RWPE2 (cell line): ENCODE measurements at regions not wholly inside any gene's neighbourhood (a gene's known extent, or its start where the extent isn't known, plus 50 kb on each side); places are given as distances from the start of the nearest gene placed in this dataset.

Experiments used
- ATAC-seq: fragments of 200-7000 bp; cut with Tn5 transposase; 3 replicates; pipeline ENCODE4 v1.9.1; 2021; ENCODE audit warnings: low read depth
- DNase-seq: peaks from one replicate; pipeline ENCODE4 v3.0.0-alpha.2; 2020; ENCODE audit warnings: low spot score
- H3K27ac ChIP-seq: fragments of 450-650 bp; 2 replicates; pipeline ENCODE4 v1.5.1; 2017; ENCODE audit warnings: mild to moderate bottlenecking; ENCODE audit not compliant: poor library complexity, severe bottlenecking
- H3K27me3 ChIP-seq: fragments of 250-450 bp; sonication (Bioruptor Pico); 2 replicates; pipeline ENCODE4 v1.5.1; 2021; ENCODE audit warnings: mild to moderate bottlenecking, moderate library complexity; ENCODE audit not compliant: insufficient read depth, poor library complexity, severe bottlenecking
- H3K36me3 ChIP-seq: fragments of 250-450 bp; sonication (Bioruptor Pico); 2 replicates; pipeline ENCODE4 v1.5.1; 2020; ENCODE audit warnings: low read depth, mild to moderate bottlenecking, moderate library complexity
- H3K4me1 ChIP-seq: fragments of 250-450 bp; sonication (Bioruptor Pico); 2 replicates; pipeline ENCODE4 v1.5.1; 2021; ENCODE audit warnings: mild to moderate bottlenecking, moderate library complexity; ENCODE audit not compliant: insufficient read depth, poor library complexity, severe bottlenecking
- H3K4me3 ChIP-seq: fragments of 250-450 bp; sonication (Bioruptor Pico); 2 replicates; pipeline ENCODE4 v1.5.1; 2021; ENCODE audit warnings: mild to moderate bottlenecking, moderate library complexity; ENCODE audit not compliant: severe bottlenecking
- H3K9me3 ChIP-seq: fragments of 250-450 bp; sonication (Bioruptor Pico); 2 replicates; pipeline ENCODE4 v1.5.1; 2021; ENCODE audit warnings: mild to moderate bottlenecking, moderate library complexity; ENCODE audit not compliant: severe bottlenecking
- TF ChIP-seq, protein P1 (sequence below): fragments of 450-650 bp; IDR thresholded peaks from one replicate; pipeline ENCODE4 v1.5.1; 2017; ENCODE audit warnings: mild to moderate bottlenecking, moderate library complexity; ENCODE audit not compliant: poor library complexity, severe bottlenecking

DNA sequence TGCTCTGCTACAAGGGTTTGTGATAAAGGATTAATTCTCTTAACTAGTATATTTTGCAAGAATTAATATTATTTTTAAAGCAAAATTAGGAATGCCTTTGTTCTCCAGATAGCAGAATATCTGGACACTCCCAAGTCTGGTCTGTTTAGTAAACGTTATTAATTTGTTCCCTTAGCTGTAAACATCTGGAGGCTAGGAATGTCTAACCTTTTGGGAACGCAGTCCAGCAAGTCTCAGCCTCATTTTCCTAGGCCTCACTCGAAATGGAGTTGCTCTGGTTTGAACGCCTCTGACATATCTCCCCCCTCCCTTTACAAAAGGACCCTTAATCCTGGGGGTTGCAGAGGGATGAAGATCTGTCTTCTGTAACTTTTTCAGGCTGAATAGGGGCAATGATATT, 59.3 kb upstream of the WNT7A start:
- ATAC-seq (no peak), DNase-seq (no peak)
- Histone ChIP-seq H3K4me1 (no peaks in the 10 kb centered on the region), H3K27me3 (no peaks in the 10 kb centered on the region), H3K36me3 (no peaks in the 10 kb centered on the region), H3K4me3 (no peak overlapping the region), H3K9me3 (no peaks in the 10 kb centered on the region), H3K27ac (no peak overlapping the region)
- TF ChIP-seq, protein P1, sequence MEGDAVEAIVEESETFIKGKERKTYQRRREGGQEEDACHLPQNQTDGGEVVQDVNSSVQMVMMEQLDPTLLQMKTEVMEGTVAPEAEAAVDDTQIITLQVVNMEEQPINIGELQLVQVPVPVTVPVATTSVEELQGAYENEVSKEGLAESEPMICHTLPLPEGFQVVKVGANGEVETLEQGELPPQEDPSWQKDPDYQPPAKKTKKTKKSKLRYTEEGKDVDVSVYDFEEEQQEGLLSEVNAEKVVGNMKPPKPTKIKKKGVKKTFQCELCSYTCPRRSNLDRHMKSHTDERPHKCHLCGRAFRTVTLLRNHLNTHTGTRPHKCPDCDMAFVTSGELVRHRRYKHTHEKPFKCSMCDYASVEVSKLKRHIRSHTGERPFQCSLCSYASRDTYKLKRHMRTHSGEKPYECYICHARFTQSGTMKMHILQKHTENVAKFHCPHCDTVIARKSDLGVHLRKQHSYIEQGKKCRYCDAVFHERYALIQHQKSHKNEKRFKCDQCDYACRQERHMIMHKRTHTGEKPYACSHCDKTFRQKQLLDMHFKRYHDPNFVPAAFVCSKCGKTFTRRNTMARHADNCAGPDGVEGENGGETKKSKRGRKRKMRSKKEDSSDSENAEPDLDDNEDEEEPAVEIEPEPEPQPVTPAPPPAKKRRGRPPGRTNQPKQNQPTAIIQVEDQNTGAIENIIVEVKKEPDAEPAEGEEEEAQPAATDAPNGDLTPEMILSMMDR: no peak

DNA sequence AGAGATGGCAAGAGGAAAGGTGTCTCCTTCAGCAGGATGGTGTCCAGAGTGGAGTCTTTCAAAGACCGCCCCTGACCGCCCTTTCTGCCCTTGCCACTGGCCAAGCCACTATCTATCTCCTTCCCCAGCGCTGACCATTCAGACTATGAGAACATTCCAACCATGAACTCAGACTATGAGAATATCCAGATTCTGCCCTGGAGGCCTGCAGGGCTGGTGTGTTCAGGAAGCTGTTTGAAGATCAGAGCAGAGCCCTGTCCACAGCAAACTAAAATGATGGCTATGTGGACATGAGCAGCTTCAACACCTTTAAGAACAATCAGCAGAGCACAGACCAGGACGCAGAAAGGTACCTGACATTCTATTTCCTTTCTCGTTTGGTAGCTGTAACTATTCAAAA, 57.3 kb upstream of the WNT7A start:
- no peak for ATAC-seq
- Histone ChIP-seq H3K27me3 (peaks cover 5% of the 10 kb centered on the region), H3K4me1 (no peaks in the 10 kb centered on the region), H3K9me3 (no peaks in the 10 kb centered on the region), H3K36me3 (no peaks in the 10 kb centered on the region), H3K27ac (no peak overlapping the region), H3K4me3 (no peak overlapping the region)
- no peak for DNase-seq
- TF ChIP-seq, protein P1: no peak

DNA sequence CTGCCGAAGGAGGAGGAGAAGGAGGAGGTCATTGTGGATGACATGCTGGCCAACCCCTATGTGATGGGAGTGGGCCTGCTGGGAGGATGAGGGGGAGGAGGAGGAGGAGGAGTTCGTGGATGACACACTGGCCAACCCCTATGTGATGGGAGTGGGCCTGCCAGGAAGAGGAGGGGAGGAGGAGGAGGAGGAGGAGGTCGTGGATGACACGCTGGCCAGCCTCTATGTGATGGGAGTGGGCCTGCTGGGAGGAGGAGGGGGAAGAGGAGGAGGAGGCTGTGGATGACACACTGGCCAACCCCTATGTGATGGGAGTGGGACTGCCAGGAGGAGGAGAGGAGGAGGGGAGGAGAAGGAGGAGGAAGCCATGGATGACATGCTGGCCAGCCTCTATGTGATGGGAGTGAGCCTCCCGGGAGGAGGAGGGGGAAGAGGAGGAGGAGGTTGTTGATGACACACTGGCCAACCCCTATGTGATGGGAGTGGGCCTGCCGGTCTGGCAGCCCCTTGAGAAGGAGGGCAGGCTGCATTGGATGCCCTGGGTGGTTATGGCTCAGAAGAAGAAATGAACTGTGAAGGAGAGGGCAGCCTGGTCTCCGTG, 55.7 kb upstream of the WNT7A start:
- Histone ChIP-seq H3K4me1 (no peaks in the 10 kb centered on the region), H3K4me3 (no peak overlapping the region), H3K36me3 (no peaks in the 10 kb centered on the region), H3K9me3 (no peaks in the 10 kb centered on the region), H3K27me3 (peaks cover 5% of the 10 kb centered on the region), H3K27ac (no peak overlapping the region)
- DNase-seq (no peak), ATAC-seq (no peak)
- TF ChIP-seq, protein P1: no peak

DNA sequence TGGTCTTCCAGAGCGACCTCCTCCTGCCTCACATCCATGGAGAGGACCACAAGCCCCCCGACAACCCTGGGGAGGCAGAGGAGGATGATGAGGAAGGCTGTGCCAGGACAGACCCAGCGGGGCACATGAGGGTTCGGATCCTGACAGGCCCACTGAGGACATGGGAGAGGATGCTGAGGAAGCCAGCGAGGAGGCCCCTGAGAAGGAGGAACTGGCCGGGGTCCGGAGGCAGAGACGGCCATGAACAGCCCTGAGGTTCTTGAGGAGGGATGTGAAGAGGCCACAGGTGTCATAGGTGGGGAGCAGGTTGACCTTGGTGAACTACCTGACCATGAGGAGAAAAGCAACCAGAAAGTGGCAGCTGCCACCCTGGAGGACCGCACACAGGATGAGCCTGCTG, 54.9 kb upstream of the WNT7A start:
- peaks cover 5% of the 10 kb centered on the region for H3K27me3 ChIP-seq
- no peak for ATAC-seq
- TF ChIP-seq, protein P1: no peak

DNA sequence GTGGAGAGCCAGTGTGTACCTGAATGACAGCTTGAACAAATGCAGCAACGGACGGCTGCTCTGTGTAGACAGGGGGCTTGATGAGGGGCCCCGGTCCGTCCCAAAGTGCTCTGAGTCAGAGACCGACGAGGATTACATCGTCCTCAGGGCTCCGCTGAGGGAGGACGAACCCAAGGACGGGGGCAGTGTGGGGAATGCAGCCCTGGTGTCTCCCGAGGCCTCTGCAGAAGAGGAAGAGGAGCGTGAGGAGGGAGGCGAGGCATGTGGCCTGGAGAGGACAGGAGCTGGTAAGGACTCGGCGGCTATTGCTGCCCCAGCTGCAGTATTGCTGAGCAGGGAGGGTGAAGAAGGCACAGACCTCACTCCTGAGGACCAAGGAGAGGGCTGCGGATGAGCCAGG, 54.4 kb upstream of the WNT7A start:
- TF ChIP-seq, protein P1: no peak
- no peak overlapping the region for H3K4me3 ChIP-seq

More for the DNA sequence above, 54.9 kb upstream of the WNT7A start:
- Histone ChIP-seq H3K9me3 (no peaks in the 10 kb centered on the region), H3K4me3 (no peak overlapping the region), H3K36me3 (no peaks in the 10 kb centered on the region), H3K4me1 (no peaks in the 10 kb centered on the region), H3K27ac (no peak overlapping the region)
- no peak for DNase-seq

More for the DNA sequence above, 54.4 kb upstream of the WNT7A start:
- Histone ChIP-seq H3K4me1 (no peaks in the 10 kb centered on the region), H3K9me3 (no peaks in the 10 kb centered on the region), H3K36me3 (no peaks in the 10 kb centered on the region), H3K27ac (no peak overlapping the region), H3K27me3 (peaks cover 5% of the 10 kb centered on the region)
- no peak for ATAC-seq
- no peak for DNase-seq
